ENCODE measurements at regions not wholly inside any gene's neighbourhood (a gene's known extent, or its start where the extent isn't known, plus 50 kb on each side); places are given as distances from the start of the nearest gene placed in this dataset.

DNA sequence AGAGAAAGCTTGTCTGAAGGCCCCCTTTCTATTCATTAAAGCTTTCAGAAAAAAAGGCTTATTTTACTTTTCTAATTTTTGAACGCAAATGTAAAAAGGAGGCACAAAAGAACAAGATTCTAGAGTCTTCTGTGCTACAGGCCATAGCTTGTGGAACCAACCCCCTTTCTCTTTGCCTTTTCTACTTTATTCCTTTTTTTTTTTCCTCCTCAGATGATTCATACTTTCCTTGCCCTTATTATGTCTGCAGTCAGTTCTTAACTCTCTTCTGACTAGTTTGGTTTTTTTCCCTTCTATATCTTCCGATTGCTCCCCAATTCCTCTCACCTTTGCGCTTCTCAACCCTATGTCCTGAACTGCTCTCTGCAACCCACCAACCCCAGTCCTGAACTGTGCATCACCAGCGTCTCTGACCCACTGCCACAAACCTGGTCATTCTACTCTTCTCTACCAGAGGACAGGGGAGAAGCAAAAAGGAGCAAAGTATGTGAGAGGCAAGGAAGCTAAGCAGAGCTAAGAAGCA lies 56.9 kb upstream of the WIPF1 start:
- Histone ChIP-seq H3K79me2 (ENCODE audit: low read length) (no peaks in the 10 kb centered on the region), H3K4me2 (ENCODE audit: low read length) (no peak overlapping the region), H4K20me1 (ENCODE audit: insufficient read depth, low read length) (no peaks in the 10 kb centered on the region), H3K27me3 (ENCODE audit: low read depth, low read length) (no peaks in the 10 kb centered on the region), H3K9me3 (ENCODE audit: insufficient read depth, low read length) (0 out of 2 replicates have a peak, but pooled peaks cover 4% of the 10 kb centered on the region), H3K4me3 (ENCODE audit: low read length) (no peak overlapping the region), H3K4me1 (ENCODE audit: low read length) (peaks cover 5% of the 10 kb centered on the region), H3K9ac (ENCODE audit: low read length) (no peak overlapping the region), H2AFZ (ENCODE audit: low read depth, low read length) (no peak overlapping the region), H3K36me3 (replicated peaks; ENCODE audit: low read depth, low read length) (no peaks in the 10 kb centered on the region), H3K27ac (ENCODE audit: low read length) (no peak overlapping the region)
- no peak for TF ChIP-seq EZH2phosphoT487 (IDR thresholded peaks at IDR 0.05; ENCODE audit: low read depth)

DNA sequence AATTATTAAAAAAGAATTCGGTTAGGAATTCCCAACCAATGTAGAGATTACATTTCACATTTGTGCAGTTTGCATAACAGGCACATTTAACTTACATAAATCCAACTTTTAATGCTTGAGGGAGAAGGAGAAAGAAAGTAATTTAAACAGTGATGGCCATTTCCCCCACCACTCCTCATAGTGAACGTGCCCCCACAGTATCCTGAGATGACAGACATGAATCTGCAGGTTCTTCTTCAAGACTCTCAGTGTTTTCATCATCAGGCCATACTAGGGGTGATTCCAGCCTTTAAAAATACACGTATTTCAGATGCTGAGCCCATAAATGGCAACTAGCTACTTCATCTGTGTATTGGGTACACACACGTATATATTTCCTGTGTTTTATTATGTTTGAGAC lies 51.3 kb upstream of the WIPF1 start:
- TF ChIP-seq, protein P1, sequence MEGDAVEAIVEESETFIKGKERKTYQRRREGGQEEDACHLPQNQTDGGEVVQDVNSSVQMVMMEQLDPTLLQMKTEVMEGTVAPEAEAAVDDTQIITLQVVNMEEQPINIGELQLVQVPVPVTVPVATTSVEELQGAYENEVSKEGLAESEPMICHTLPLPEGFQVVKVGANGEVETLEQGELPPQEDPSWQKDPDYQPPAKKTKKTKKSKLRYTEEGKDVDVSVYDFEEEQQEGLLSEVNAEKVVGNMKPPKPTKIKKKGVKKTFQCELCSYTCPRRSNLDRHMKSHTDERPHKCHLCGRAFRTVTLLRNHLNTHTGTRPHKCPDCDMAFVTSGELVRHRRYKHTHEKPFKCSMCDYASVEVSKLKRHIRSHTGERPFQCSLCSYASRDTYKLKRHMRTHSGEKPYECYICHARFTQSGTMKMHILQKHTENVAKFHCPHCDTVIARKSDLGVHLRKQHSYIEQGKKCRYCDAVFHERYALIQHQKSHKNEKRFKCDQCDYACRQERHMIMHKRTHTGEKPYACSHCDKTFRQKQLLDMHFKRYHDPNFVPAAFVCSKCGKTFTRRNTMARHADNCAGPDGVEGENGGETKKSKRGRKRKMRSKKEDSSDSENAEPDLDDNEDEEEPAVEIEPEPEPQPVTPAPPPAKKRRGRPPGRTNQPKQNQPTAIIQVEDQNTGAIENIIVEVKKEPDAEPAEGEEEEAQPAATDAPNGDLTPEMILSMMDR (IDR thresholded peaks at IDR 0.05; ENCODE audit: low read depth, low read length), result no peak
- TF ChIP-seq EZH2phosphoT487 (IDR thresholded peaks at IDR 0.05; ENCODE audit: low read depth), result no peak
- Histone ChIP-seq H4K20me1 (ENCODE audit: insufficient read depth, low read length) (no peaks in the 10 kb centered on the region), H3K27me3 (ENCODE audit: low read depth, low read length) (no peaks in the 10 kb centered on the region), H3K9me3 (ENCODE audit: insufficient read depth, low read length) (no peaks in the 10 kb centered on the region), H3K27ac (ENCODE audit: low read length) (no peak overlapping the region), H3K9ac (ENCODE audit: low read length) (no peak overlapping the region), H3K36me3 (replicated peaks; ENCODE audit: low read depth, low read length) (no peaks in the 10 kb centered on the region), H3K4me2 (ENCODE audit: low read length) (no peak overlapping the region), H3K4me1 (ENCODE audit: low read length) (peaks cover 3% of the 10 kb centered on the region; the same call in 1 of the 2 replicates), H3K79me2 (ENCODE audit: low read length) (no peaks in the 10 kb centered on the region), H3K4me3 (ENCODE audit: low read length) (no peak overlapping the region), H2AFZ (ENCODE audit: low read depth, low read length) (no peak overlapping the region)
